Thymus (tissue), 11 donors: ENCODE measurements at regions not wholly inside any gene's neighbourhood (a gene's known extent, or its start where the extent isn't known, plus 50 kb on each side); places are given as distances from the start of the nearest gene placed in this dataset.

ENCODE experiments used
- DNase-seq, 9 donors: peaks; one replicate each; pipeline ENCODE4 v3.0.0-alpha.2; 2013; ENCODE audit warnings: low spot score in 9 of 9, low read depth in 6 of 9, missing footprints in 1 of 9
- H3K27ac ChIP-seq, 2 donors: one replicate each; pipeline ENCODE4 v1.5.1; 2013; ENCODE audit warnings: control low read depth in 1 of 2, low read depth in 1 of 2, low read length in 1 of 2, mild to moderate bottlenecking in 1 of 2, moderate library complexity in 1 of 2
- H3K27me3 ChIP-seq, 2 donors: one replicate each; pipeline ENCODE4 v1.5.1; 2013; ENCODE audit warnings: low read length in 1 of 2; ENCODE audit not compliant: control insufficient read depth in 2 of 2, insufficient read depth in 1 of 2
- H3K36me3 ChIP-seq, 2 donors: one replicate each; pipeline ENCODE4 v1.5.1; 2013; ENCODE audit warnings: low read length in 1 of 2, mild to moderate bottlenecking in 1 of 2, moderate library complexity in 1 of 2; ENCODE audit not compliant: control insufficient read depth in 2 of 2, insufficient read depth in 2 of 2
- H3K4me1 ChIP-seq, 2 donors: one replicate each; pipeline ENCODE4 v1.5.1; 2013; ENCODE audit warnings: low read length in 2 of 2; ENCODE audit not compliant: control insufficient read depth in 2 of 2, insufficient read depth in 2 of 2
- H3K4me3 ChIP-seq, 2 donors: one replicate each; pipeline ENCODE4 v1.5.1; 2013; ENCODE audit warnings: low read length in 2 of 2, control low read depth in 1 of 2, mild to moderate bottlenecking in 1 of 2
- H3K9me3 ChIP-seq, 2 donors: one replicate each; pipeline ENCODE4 v1.5.1; 2013; ENCODE audit warnings: low read length in 1 of 2, mild to moderate bottlenecking in 1 of 2; ENCODE audit not compliant: control insufficient read depth in 2 of 2, insufficient read depth in 1 of 2
- WGBS: extraction: QIAGEN DNeasy Blood & Tissue Kit; methylation state at CpG from one replicate; pipeline ENCODE4 v1.1.7; 2013; 5-methylcytosine and 5-hydroxymethylcytosine counted together
- donor health status: healthy.

DNA sequence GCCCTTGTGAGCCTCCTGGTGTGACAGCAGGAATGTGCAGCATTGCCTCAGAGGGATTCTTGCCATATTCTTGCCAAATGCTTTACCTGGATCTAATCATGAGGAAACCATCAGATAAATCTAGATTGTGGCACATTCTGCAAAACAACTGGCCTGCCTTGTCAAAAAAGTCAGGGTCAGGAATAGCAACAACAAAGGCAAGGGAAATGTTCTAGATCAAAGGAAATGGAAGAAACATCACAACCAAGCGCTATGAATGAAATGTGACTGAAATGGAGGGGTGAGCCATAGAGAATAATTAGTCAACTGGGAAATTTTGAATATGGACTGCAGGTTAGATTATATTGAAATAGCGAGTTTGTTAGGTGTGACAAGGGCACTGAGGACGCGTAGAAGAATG lies 262.6 kb upstream of the CDYL start:
- no peaks in the 10 kb centered on the region for H3K27me3 ChIP-seq
- no peak for DNase-seq
- no peak overlapping the region for H3K4me3 ChIP-seq
- H3K9me3 ChIP-seq = no peaks in the 10 kb centered on the region
- H3K27ac ChIP-seq = no peak overlapping the region
- 97% methylated on average over 4 of the region's 4 CpGs for WGBS
- no peaks in the 10 kb centered on the region for H3K36me3 ChIP-seq
- H3K4me1 ChIP-seq = no peaks in the 10 kb centered on the region

- Histone ChIP-seq H3K4me1 (no peaks in the 10 kb centered on the region), H3K4me3 (no peak overlapping the region), H3K27me3 (no peaks in the 10 kb centered on the region), H3K9me3 (no peaks in the 10 kb centered on the region), H3K36me3 (no peaks in the 10 kb centered on the region), H3K27ac (no peak overlapping the region)
- 92% methylated on average over 7 of the region's 7 CpGs for WGBS
- no peak for DNase-seq
Measured at GRCh38 chr6:4512051-4512471, 264.1 kb upstream of the CDYL start.

DNA sequence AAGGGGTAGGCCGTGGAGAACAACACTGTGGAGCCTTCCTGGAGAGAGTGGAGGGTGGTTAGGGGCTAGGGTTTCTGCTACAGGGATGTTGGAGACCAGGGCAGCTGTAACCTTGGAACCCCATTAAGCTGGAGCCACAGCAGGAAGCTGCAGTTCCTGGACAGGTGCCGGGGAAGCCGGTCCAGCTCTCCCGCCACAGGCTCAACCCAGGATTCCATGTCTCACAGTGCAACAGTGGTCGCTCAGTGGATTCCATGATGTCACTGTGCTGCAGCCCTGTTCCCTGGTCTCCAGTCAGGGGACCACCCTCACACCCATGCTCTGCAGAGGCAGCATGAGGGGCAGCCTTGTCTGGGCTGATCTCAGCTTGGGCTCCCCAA lies 264.6 kb upstream of the CDYL start:
- 93% methylated on average over 5 of the region's 5 CpGs for WGBS
- DNase-seq = no peak
- Histone ChIP-seq H3K27ac (no peak overlapping the region), H3K36me3 (no peaks in the 10 kb centered on the region), H3K9me3 (no peaks in the 10 kb centered on the region), H3K27me3 (no peaks in the 10 kb centered on the region), H3K4me3 (no peak overlapping the region), H3K4me1 (no peaks in the 10 kb centered on the region)

- no peaks in the 10 kb centered on the region for H3K9me3 ChIP-seq
- H3K4me3 ChIP-seq = no peak overlapping the region
- no peak for DNase-seq
- no peaks in the 10 kb centered on the region for H3K36me3 ChIP-seq
- no peaks in the 10 kb centered on the region for H3K4me1 ChIP-seq
- H3K27me3 ChIP-seq = no peaks in the 10 kb centered on the region
- H3K27ac ChIP-seq = no peak overlapping the region
- 86% methylated on average over 15 of the region's 15 CpGs for WGBS
Measured at GRCh38 chr6:4510906-4511640, 265.1 kb upstream of the CDYL start.

GRCh38 chr6:4510317-4510716 lies 265.9 kb upstream of the CDYL start:
- Histone ChIP-seq H3K36me3 (no peaks in the 10 kb centered on the region), H3K9me3 (no peaks in the 10 kb centered on the region), H3K4me3 (no peak overlapping the region), H3K4me1 (no peaks in the 10 kb centered on the region), H3K27me3 (no peaks in the 10 kb centered on the region), H3K27ac (no peak overlapping the region)
- DNase-seq = no peak
- WGBS = 96% methylated on average over 6 of the region's 6 CpGs

GRCh38 chr6:4509506-4509905 lies 266.7 kb upstream of the CDYL start:
- H3K36me3 ChIP-seq = no peaks in the 10 kb centered on the region
- WGBS = 96% methylated on average over 3 of the region's 3 CpGs

GRCh38 chr6:4506792-4507191 lies 269.4 kb upstream of the CDYL start:
- Histone ChIP-seq H3K27me3 (no peaks in the 10 kb centered on the region), H3K4me3 (no peak overlapping the region), H3K27ac (no peak overlapping the region), H3K9me3 (no peaks in the 10 kb centered on the region), H3K4me1 (no peaks in the 10 kb centered on the region), H3K36me3 (no peaks in the 10 kb centered on the region)
- 71% methylated on average over 1 of the region's 1 CpG for WGBS
- no peak for DNase-seq

More at GRCh38 chr6:4509506-4509905, 266.7 kb upstream of the CDYL start:
- Histone ChIP-seq H3K4me3 (no peak overlapping the region), H3K27ac (no peak overlapping the region), H3K9me3 (no peaks in the 10 kb centered on the region), H3K27me3 (no peaks in the 10 kb centered on the region), H3K4me1 (no peaks in the 10 kb centered on the region)
- no peak for DNase-seq

GRCh38 chr6:4506223-4506622 lies 270.0 kb upstream of the CDYL start:
- DNase-seq = no peak
- 85% methylated on average over 3 of the region's 3 CpGs for WGBS
- no peak overlapping the region for H3K4me3 ChIP-seq
- H3K9me3 ChIP-seq = no peaks in the 10 kb centered on the region
- H3K27me3 ChIP-seq = no peaks in the 10 kb centered on the region
- no peaks in the 10 kb centered on the region for H3K36me3 ChIP-seq
- H3K4me1 ChIP-seq = no peaks in the 10 kb centered on the region
- no peak overlapping the region for H3K27ac ChIP-seq

DNA sequence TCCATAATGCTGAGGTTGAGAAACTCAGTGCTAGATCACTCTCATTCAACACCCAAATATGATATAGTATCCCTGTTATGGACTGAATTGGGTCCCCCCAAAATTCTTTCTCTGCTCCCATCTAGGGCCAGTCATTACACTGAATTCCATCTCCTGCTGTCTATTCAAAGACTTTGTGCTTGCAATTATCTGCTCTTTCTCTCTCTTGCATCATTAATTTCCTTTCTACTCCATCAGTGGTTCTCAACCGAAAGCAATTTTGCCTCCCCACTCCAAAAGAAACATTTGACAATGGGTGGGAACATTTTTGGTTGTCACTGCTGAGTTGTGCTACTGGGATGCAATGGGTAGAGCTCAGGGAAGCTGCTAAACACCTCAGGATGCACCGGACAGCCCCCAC lies 271.5 kb upstream of the CDYL start:
- H3K9me3 ChIP-seq = no peaks in the 10 kb centered on the region
- H3K4me1 ChIP-seq = no peaks in the 10 kb centered on the region
- no peak for DNase-seq
- 95% methylated on average over 2 of the region's 2 CpGs for WGBS
- H3K4me3 ChIP-seq = no peak overlapping the region
- no peak overlapping the region for H3K27ac ChIP-seq
- H3K36me3 ChIP-seq = no peaks in the 10 kb centered on the region
- no peaks in the 10 kb centered on the region for H3K27me3 ChIP-seq
